HPDE6-E6E7 (cell line): ENCODE measurements at regions not wholly inside any gene's neighbourhood (a gene's known extent, or its start where the extent isn't known, plus 50 kb on each side); places are given as distances from the start of the nearest gene placed in this dataset.
"Not testable (repeated sequence)": the region's sequence is repeated elsewhere in the genome, so short reads cannot be mapped to it uniquely, and the experiment has no call there.

ENCODE experiments used
- DNase-seq: peaks from one replicate; pipeline ENCODE4 v3.0.0; 2011; ENCODE audit warnings: missing footprints; ENCODE audit errors: extremely low spot score

DNA sequence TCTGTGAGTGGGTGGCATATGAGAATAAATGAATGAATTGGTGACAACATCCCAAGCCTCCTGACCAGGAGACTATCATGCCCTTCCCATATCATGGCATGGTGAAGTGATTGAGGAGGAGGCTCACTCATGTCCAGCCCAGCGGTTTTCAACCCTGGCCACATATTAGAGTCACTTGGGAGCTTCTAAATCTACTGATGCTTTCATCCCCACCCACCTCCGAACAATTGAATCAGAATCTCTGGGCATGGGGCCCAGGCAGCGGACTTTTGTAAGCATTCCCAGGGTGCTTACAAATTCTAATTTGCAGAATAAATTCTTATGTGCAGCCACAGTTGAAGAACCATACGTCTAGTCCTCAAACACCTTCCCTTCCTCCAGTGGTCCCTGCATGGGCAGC, 81.7 kb upstream of the SEC11C start:
- DNase-seq: no peak

GRCh38 chr18:59059140-59059539, 80.5 kb upstream of the SEC11C start:
- no peak for DNase-seq

GRCh38 chr18:59060551-59060950, 79.1 kb upstream of the SEC11C start:
- DNase-seq: no peak

- no peak for DNase-seq
These were observed 77.6 kb upstream of the SEC11C start for GRCh38 chr18:59061914-59062642.

DNA sequence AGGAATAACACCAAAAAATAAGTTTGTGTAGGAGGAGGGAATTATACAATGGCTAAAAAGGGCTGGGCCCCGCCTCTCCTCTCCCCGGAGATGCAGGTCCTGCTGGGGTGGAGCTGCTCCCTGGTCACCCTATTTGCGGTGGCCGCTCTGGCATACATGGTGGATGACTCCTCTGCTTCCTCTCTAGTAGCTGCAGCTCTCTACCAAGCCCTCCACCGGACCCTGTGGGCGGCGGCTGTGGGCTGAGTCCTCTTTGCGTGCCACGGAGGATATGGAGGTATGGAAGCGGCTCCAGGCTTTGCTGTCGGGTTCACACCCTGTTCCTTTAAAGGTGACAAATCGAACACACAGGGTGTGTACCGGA, 77.1 kb upstream of the SEC11C start:
- DNase-seq: no peak

DNA sequence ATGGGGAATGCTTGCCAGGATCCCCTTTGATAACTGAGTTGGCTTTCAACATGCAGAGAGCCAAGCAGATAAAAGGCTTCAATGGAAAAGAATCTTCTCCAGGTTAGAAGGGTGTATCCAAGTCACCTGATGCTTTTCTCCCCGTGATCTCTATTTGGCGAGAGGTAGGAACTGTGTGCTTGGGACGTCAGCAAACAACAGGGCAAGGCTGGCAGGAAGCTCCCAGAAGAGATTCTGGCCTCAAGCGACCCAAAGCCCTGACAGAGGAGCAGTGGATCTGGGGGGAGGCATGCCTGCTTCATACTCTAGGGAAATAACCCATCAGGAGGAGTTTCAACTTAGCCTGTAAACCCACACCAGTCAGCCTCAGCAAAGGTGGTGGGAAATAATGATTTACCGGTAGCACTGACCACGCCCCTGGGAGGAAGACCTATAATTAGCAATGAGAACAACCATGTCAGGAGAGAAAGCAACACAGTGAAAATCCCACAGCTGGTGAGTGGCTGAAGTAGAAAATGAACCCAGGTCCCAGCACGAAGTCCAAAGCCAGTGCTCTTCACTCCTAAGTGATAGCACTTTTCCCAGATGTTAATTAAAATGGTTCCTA, 76.3 kb upstream of the SEC11C start:
- no peak for DNase-seq

GRCh38 chr18:59063912-59064311, 75.8 kb upstream of the SEC11C start:
- no peak for DNase-seq

GRCh38 chr18:59065684-59066083, 74.0 kb upstream of the SEC11C start:
- no peak for DNase-seq

- peak; percentile 22 for DNase-seq
These were observed 71.8 kb upstream of the SEC11C start for GRCh38 chr18:59067873-59068272.

DNA sequence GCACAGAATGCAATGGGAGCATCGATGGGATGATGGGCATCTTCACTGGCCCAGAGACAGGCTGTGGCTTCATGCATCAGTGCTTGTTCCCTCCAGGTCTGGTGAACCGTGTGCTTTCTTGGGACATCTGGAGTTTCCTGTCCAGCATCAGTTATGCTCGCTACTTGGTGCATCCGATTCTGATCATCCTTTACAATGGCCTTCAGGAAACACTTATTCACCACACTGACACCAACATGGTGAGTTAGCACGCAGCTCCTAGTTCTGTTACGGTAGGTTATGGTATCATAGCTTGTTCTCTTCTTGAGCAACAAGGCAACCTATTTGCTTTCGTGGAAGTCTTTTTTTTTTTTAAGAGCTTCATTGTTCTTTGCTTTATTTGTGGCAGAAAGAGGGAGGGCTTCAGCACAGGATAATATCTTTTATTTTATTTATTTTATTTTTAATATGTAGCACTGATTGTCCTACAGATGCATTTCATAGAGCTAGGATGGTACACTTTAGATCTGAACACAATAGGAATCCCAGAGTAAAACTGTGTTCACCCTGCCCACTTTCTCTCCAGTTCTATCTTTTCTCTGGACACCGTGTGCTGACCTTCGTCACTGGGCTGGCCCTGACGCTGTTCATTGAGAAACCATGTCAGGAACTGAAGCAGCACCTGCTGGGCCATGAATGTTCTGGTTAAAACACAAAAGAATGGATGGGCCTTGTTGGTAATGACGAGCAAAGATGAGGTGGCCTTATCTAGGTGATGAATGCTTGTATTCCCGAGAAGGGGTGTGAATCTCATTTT, 71.2 kb upstream of the SEC11C start:
- DNase-seq: no peak

- peak; percentile 61 for DNase-seq
These were observed 69.3 kb upstream of the SEC11C start for GRCh38 chr18:59070181-59070912.

- DNase-seq: no peak
These were observed 66.8 kb upstream of the SEC11C start for GRCh38 chr18:59072727-59073421.

GRCh38 chr18:59075923-59076322, 63.8 kb upstream of the SEC11C start:
- DNase-seq: no peak

GRCh38 chr18:59079264-59079663, 60.4 kb upstream of the SEC11C start:
- DNase-seq: no peak

- DNase-seq: not testable (repeated sequence)
These were observed 59.8 kb upstream of the SEC11C start for GRCh38 chr18:59079687-59080501.

DNA sequence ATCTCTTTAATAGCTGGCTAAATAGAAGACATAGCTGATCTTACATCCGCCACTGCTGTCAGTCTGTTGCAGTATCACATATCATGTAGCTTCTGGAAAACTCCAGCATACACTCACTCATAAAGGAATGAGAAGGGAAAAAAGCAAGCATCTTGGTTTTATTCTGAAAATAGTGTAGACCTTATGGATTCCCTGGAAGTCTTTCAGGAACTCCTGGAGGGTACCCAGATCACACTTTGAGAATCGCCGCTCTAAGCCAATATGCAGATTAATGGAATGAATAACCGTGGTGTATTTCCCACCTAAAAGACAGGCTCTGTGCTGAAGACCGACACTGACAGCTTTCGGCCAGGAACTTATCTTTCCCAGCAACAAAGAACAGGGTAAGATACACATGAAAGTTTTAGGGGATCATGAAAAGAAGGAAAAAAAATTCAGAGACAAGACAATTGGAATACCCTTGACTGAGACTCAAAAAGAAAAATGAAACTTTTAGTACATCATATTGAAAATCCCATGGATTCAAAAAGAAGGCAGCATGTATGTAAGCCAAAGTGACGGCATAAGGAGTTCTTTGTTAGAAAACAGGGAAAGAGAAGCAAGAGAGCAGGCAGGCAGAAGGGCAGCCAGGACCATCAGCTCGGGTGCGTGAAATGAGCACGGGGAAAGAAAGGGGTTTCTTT, 56.4 kb upstream of the SEC11C start:
- DNase-seq: no peak

DNA sequence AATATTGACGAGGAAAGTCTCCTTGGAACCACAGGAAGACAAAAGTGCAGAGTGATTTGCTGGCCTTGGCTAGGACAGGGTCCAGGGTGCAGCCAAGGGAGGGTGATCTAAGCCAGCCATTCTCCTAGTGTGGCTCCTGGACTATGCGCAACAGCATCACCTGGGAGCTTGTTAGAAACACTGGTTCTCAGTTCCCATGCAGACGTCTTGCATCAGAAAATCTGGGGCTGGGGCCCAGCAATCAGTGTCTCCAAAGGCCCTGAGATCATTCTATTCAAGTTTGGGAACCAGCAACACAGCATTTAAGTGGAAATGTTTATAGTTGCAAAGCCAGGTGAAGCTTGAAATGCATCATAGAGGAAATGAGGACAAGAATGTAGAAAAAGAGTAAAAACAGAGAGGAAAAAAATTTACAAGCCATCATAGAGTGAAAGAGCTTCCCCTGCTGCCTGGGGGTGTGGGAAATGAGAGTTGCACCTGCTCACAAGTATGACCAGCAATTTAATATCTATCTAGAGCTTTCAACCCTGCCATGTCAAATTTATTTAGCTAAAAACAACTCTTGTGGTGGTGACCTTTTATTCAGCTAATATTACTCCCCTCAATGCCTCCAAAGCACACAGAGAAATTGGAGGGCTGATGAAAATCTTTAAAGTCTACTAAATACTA, 54.4 kb upstream of the SEC11C start:
- DNase-seq: no peak

DNA sequence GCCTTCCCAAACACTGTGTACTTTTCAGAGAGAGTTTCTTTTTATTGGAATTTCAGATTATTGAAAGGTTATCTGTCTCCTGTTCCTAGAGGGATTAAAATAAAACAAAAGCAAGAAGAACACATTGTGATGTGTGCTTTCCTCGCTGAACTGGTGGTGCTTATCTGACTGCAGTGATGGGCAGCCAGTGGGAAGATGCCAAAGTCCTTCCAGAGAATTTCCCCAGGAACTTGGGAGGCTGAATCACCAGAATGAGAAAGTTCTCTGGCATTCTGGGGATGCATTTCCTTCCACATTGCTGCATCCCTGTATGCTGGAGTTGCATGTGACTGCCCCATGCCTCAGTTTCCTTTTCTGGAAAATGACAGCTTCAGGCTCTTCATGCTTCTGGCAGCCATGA, 53.9 kb upstream of the SEC11C start:
- DNase-seq: no peak

DNA sequence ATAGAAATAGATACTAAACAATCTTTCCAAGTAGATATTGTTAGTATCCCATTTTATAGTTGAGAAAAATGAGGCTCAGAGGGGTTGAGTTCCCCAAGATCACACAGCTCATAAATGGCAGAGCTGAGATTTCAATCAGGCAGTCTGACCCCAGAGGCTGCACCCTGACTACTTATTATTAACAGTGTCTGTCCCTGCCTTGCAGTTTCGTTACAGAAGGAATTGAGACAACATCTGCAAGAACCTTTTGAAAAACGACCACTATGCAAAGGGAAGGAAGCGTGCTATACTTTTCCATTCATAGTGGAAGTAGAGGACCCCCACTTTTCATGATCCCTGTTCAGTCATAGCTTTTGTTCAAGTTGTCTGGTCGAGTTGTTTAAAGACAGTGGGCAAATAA, 53.2 kb upstream of the SEC11C start:
- DNase-seq: no peak

- no peak for DNase-seq
These were observed 52.3 kb upstream of the SEC11C start for GRCh38 chr18:59087391-59087790.
